ENCODE measurements at regions not wholly inside any gene's neighbourhood (a gene's known extent, or its start where the extent isn't known, plus 50 kb on each side); places are given as distances from the start of the nearest gene placed in this dataset.

DNA sequence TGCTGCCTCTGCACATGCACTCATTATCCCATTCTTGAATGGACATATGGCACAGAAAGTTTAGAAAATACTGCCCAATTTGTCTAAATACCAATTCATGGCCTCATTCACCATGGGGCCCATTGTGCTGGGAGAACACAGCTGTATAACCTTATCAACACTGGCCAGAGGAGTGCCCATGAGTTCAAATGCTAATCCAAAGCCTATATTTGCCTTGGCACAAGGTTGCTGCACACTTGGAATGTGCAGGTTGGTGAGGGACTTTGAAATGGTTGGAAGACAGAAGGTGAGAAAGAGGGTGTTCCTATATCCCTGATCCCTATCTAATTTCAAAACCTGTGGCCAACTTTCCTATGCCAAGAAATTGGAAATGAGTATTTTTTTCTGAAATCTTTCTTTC lies 693.9 kb upstream of the ID2 start:
- H3K27me3 ChIP-seq: no peaks in the 10 kb centered on the region
- no peaks in the 10 kb centered on the region for H3K9me3 ChIP-seq
- no peak for DNase-seq (ENCODE audit: low spot score)
- no peak overlapping the region for H3K4me3 ChIP-seq
- TF ChIP-seq CTCF (IDR thresholded peaks at IDR 0.05): no peak
- no peak overlapping the region for H3K27ac ChIP-seq
- H3K4me1 ChIP-seq: no peaks in the 10 kb centered on the region
- H3K36me3 ChIP-seq: no peaks in the 10 kb centered on the region

DNA sequence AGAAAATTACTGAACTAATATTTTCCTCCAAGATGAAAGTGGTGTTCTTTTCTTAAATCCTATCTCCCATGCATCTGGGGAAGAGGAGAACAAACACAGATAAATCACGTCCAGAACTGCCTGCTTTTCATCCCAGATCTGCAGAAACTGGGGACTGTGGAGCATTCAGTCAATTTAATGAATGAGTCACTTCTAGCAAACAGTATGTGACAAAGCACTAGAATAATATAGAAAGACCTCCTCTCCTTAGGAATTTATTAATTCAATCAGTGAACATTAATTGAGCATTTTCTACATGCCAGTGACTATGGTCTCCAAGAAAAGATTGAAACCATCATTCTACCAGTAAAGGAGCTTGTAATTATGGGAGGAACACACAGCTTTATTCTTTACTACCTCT lies 693.4 kb upstream of the ID2 start:
- Histone ChIP-seq H3K9me3 (no peaks in the 10 kb centered on the region), H3K27ac (no peak overlapping the region), H3K4me3 (no peak overlapping the region), H3K36me3 (no peaks in the 10 kb centered on the region), H3K27me3 (no peaks in the 10 kb centered on the region), H3K4me1 (no peaks in the 10 kb centered on the region)
- TF ChIP-seq CTCF (IDR thresholded peaks at IDR 0.05): no peak
- DNase-seq (ENCODE audit: low spot score): no peak

DNA sequence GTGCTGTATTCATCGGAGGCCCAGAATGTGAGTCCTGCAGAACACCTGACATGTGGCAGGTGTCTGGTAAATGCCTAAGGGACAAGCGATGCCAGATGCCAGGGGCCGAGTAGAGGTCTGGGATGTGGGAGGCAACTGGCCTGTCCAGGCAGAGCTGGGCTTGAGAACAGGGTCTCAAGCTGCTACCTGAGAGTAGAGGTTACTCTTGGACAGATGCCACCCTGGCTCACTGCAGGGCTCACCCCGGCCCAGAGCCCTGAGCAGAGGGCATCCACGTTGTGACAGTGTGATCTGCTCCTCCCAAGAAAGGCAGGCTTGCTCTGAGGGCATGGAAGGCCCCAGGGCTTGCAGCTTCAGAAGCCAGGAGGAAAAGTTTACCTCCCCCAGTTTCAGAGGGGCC lies 692.0 kb upstream of the ID2 start:
- no peak for TF ChIP-seq CTCF (IDR thresholded peaks at IDR 0.05)
- peaks cover 0 to 6% of the 10 kb centered on the region in 2 donors for H3K4me1 ChIP-seq
- H3K9me3 ChIP-seq: no peaks in the 10 kb centered on the region
- H3K27ac ChIP-seq: no peak overlapping the region
- no peaks in the 10 kb centered on the region for H3K36me3 ChIP-seq
- H3K27me3 ChIP-seq: no peaks in the 10 kb centered on the region
- no peak for DNase-seq (ENCODE audit: low spot score)
- no peak overlapping the region for H3K4me3 ChIP-seq

- no peak for DNase-seq (ENCODE audit: low spot score)
- Histone ChIP-seq H3K4me1 (peaks cover 0 to 6% of the 10 kb centered on the region in 2 donors), H3K36me3 (no peaks in the 10 kb centered on the region), H3K27ac (no peak overlapping the region), H3K4me3 (no peak overlapping the region), H3K27me3 (no peaks in the 10 kb centered on the region), H3K9me3 (no peaks in the 10 kb centered on the region)
- no peak for TF ChIP-seq CTCF (IDR thresholded peaks at IDR 0.05)
Observed at GRCh38 chr2:7992612-7993602, 688.9 kb upstream of the ID2 start.

- Histone ChIP-seq H3K27ac (no peak overlapping the region), H3K36me3 (no peaks in the 10 kb centered on the region)
- TF ChIP-seq CTCF (IDR thresholded peaks at IDR 0.05): no peak
Observed at GRCh38 chr2:7994397-7994951, 687.4 kb upstream of the ID2 start.

More at GRCh38 chr2:7994397-7994951, 687.4 kb upstream of the ID2 start:
- Histone ChIP-seq H3K4me3 (no peak overlapping the region), H3K4me1 (peaks cover 0 to 6% of the 10 kb centered on the region in 2 donors), H3K27me3 (no peaks in the 10 kb centered on the region), H3K9me3 (no peaks in the 10 kb centered on the region)
- DNase-seq (ENCODE audit: low spot score): no peak

Data from right atrium auricular region (tissue), 2 donors.